ENCODE measurements at regions not wholly inside any gene's neighbourhood (a gene's known extent, or its start where the extent isn't known, plus 50 kb on each side); places are given as distances from the start of the nearest gene placed in this dataset.
"Not testable (repeated sequence)": the region's sequence is repeated elsewhere in the genome, so short reads cannot be mapped to it uniquely, and the experiment has no call there.

- not testable (repeated sequence) for H3F3A ChIP-seq (ENCODE audit: low read depth); H4K20me1 ChIP-seq (ENCODE audit: insufficient read depth, low read length, poor library complexity, severe bottlenecking); H3K36me3 ChIP-seq (ENCODE audit: insufficient read depth, low read length); H3K4me2 ChIP-seq (ENCODE audit: low read depth, low read length, poor library complexity, severe bottlenecking); H2AFZ ChIP-seq (ENCODE audit: low read length); H3K4me1 ChIP-seq (ENCODE audit: insufficient read depth, low read length, poor library complexity, severe bottlenecking); H3K9ac ChIP-seq (ENCODE audit: low read depth, low read length, poor library complexity, severe bottlenecking); H3K27me3 ChIP-seq (ENCODE audit: insufficient read depth, low read length, poor library complexity, severe bottlenecking); H3K9me3 ChIP-seq (ENCODE audit: insufficient read depth, low read depth, low read length); H3K4me3 ChIP-seq (ENCODE audit: low read length, poor library complexity, severe bottlenecking); H3K79me2 ChIP-seq (ENCODE audit: insufficient read depth, low read length); H3K9me2 ChIP-seq (replicated peaks; ENCODE audit: low read depth, low read length)
Measured at GRCh38 chr2:111367080-111367479, 246.4 kb downstream of the BCL2L11 start.

GRCh38 chr2:111367871-111368270, 247.2 kb downstream of the BCL2L11 start:
- not testable (repeated sequence) for H3K9ac ChIP-seq (ENCODE audit: low read depth, low read length, poor library complexity, severe bottlenecking); H3K79me2 ChIP-seq (ENCODE audit: insufficient read depth, low read length); H3K27me3 ChIP-seq (ENCODE audit: insufficient read depth, low read length, poor library complexity, severe bottlenecking); H3K4me3 ChIP-seq (ENCODE audit: low read length, poor library complexity, severe bottlenecking); H2AFZ ChIP-seq (ENCODE audit: low read length); H3K4me1 ChIP-seq (ENCODE audit: insufficient read depth, low read length, poor library complexity, severe bottlenecking); H3F3A ChIP-seq (ENCODE audit: low read depth); H3K36me3 ChIP-seq (ENCODE audit: insufficient read depth, low read length); H4K20me1 ChIP-seq (ENCODE audit: insufficient read depth, low read length, poor library complexity, severe bottlenecking); H3K9me3 ChIP-seq (ENCODE audit: insufficient read depth, low read depth, low read length); H3K4me2 ChIP-seq (ENCODE audit: low read depth, low read length, poor library complexity, severe bottlenecking); H3K9me2 ChIP-seq (replicated peaks; ENCODE audit: low read depth, low read length)

GRCh38 chr2:111368288-111368687, 247.6 kb downstream of the BCL2L11 start:
- H2AFZ ChIP-seq (ENCODE audit: low read length); H3K9me2 ChIP-seq (replicated peaks; ENCODE audit: low read depth, low read length); H3K9ac ChIP-seq (ENCODE audit: low read depth, low read length, poor library complexity, severe bottlenecking); H3K36me3 ChIP-seq (ENCODE audit: insufficient read depth, low read length); H4K20me1 ChIP-seq (ENCODE audit: insufficient read depth, low read length, poor library complexity, severe bottlenecking); H3K79me2 ChIP-seq (ENCODE audit: insufficient read depth, low read length); H3K4me2 ChIP-seq (ENCODE audit: low read depth, low read length, poor library complexity, severe bottlenecking); H3K4me3 ChIP-seq (ENCODE audit: low read length, poor library complexity, severe bottlenecking); H3F3A ChIP-seq (ENCODE audit: low read depth); H3K9me3 ChIP-seq (ENCODE audit: insufficient read depth, low read depth, low read length); H3K27me3 ChIP-seq (ENCODE audit: insufficient read depth, low read length, poor library complexity, severe bottlenecking); H3K4me1 ChIP-seq (ENCODE audit: insufficient read depth, low read length, poor library complexity, severe bottlenecking): not testable (repeated sequence)

GRCh38 chr2:111373060-111373459, 252.3 kb downstream of the BCL2L11 start:
- not testable (repeated sequence) for H3K9ac ChIP-seq (ENCODE audit: low read depth, low read length, poor library complexity, severe bottlenecking); H3K27me3 ChIP-seq (ENCODE audit: insufficient read depth, low read length, poor library complexity, severe bottlenecking); H3K79me2 ChIP-seq (ENCODE audit: insufficient read depth, low read length); H3K4me2 ChIP-seq (ENCODE audit: low read depth, low read length, poor library complexity, severe bottlenecking); H3F3A ChIP-seq (ENCODE audit: low read depth); H2AFZ ChIP-seq (ENCODE audit: low read length); H3K9me2 ChIP-seq (replicated peaks; ENCODE audit: low read depth, low read length); H3K36me3 ChIP-seq (ENCODE audit: insufficient read depth, low read length); H3K4me1 ChIP-seq (ENCODE audit: insufficient read depth, low read length, poor library complexity, severe bottlenecking); H3K9me3 ChIP-seq (ENCODE audit: insufficient read depth, low read depth, low read length); H4K20me1 ChIP-seq (ENCODE audit: insufficient read depth, low read length, poor library complexity, severe bottlenecking); H3K4me3 ChIP-seq (ENCODE audit: low read length, poor library complexity, severe bottlenecking)

GRCh38 chr2:111373989-111374388, 253.3 kb downstream of the BCL2L11 start:
- not testable (repeated sequence) for H3K27me3 ChIP-seq (ENCODE audit: insufficient read depth, low read length, poor library complexity, severe bottlenecking); H3K79me2 ChIP-seq (ENCODE audit: insufficient read depth, low read length); H4K20me1 ChIP-seq (ENCODE audit: insufficient read depth, low read length, poor library complexity, severe bottlenecking); H3K9me3 ChIP-seq (ENCODE audit: insufficient read depth, low read depth, low read length); H3K4me1 ChIP-seq (ENCODE audit: insufficient read depth, low read length, poor library complexity, severe bottlenecking); H3K4me3 ChIP-seq (ENCODE audit: low read length, poor library complexity, severe bottlenecking); H3F3A ChIP-seq (ENCODE audit: low read depth); H2AFZ ChIP-seq (ENCODE audit: low read length); H3K36me3 ChIP-seq (ENCODE audit: insufficient read depth, low read length); H3K4me2 ChIP-seq (ENCODE audit: low read depth, low read length, poor library complexity, severe bottlenecking); H3K9ac ChIP-seq (ENCODE audit: low read depth, low read length, poor library complexity, severe bottlenecking); H3K9me2 ChIP-seq (replicated peaks; ENCODE audit: low read depth, low read length)

- not testable (repeated sequence) for H3F3A ChIP-seq (ENCODE audit: low read depth); H3K4me3 ChIP-seq (ENCODE audit: low read length, poor library complexity, severe bottlenecking); H3K9me2 ChIP-seq (replicated peaks; ENCODE audit: low read depth, low read length); H3K27me3 ChIP-seq (ENCODE audit: insufficient read depth, low read length, poor library complexity, severe bottlenecking); H3K36me3 ChIP-seq (ENCODE audit: insufficient read depth, low read length); H3K9me3 ChIP-seq (ENCODE audit: insufficient read depth, low read depth, low read length); H3K4me2 ChIP-seq (ENCODE audit: low read depth, low read length, poor library complexity, severe bottlenecking); H3K79me2 ChIP-seq (ENCODE audit: insufficient read depth, low read length); H3K9ac ChIP-seq (ENCODE audit: low read depth, low read length, poor library complexity, severe bottlenecking); H3K4me1 ChIP-seq (ENCODE audit: insufficient read depth, low read length, poor library complexity, severe bottlenecking); H4K20me1 ChIP-seq (ENCODE audit: insufficient read depth, low read length, poor library complexity, severe bottlenecking); H2AFZ ChIP-seq (ENCODE audit: low read length)
Measured at GRCh38 chr2:111374734-111375133, 254.0 kb downstream of the BCL2L11 start.

GRCh38 chr2:111375320-111375883, 254.7 kb downstream of the BCL2L11 start:
- H3K4me3 ChIP-seq (ENCODE audit: low read length, poor library complexity, severe bottlenecking); H3K27me3 ChIP-seq (ENCODE audit: insufficient read depth, low read length, poor library complexity, severe bottlenecking); H3K9me3 ChIP-seq (ENCODE audit: insufficient read depth, low read depth, low read length); H3K9me2 ChIP-seq (replicated peaks; ENCODE audit: low read depth, low read length); H2AFZ ChIP-seq (ENCODE audit: low read length); H3K79me2 ChIP-seq (ENCODE audit: insufficient read depth, low read length); H3K9ac ChIP-seq (ENCODE audit: low read depth, low read length, poor library complexity, severe bottlenecking); H3F3A ChIP-seq (ENCODE audit: low read depth); H3K4me2 ChIP-seq (ENCODE audit: low read depth, low read length, poor library complexity, severe bottlenecking); H4K20me1 ChIP-seq (ENCODE audit: insufficient read depth, low read length, poor library complexity, severe bottlenecking); H3K4me1 ChIP-seq (ENCODE audit: insufficient read depth, low read length, poor library complexity, severe bottlenecking); H3K36me3 ChIP-seq (ENCODE audit: insufficient read depth, low read length): not testable (repeated sequence)
